HL-60 (cell line): ENCODE measurements at regions not wholly inside any gene's neighbourhood (a gene's known extent, or its start where the extent isn't known, plus 50 kb on each side); places are given as distances from the start of the nearest gene placed in this dataset.

ENCODE experiments used
- DNase-seq, 2 experiments: peaks; one replicate each; pipeline ENCODE4 v3.0.0-alpha.2; 2010 to 2020; ENCODE audit warnings: low read depth in 1 of 2, low spot score in 1 of 2
- H3K27ac ChIP-seq: fragments of 250-450 bp; sonication (Bioruptor Pico); replicated peaks from 2 replicates; pipeline ENCODE4 v1.5.1; 2020; ENCODE audit warnings: mild to moderate bottlenecking, moderate library complexity
- H3K27me3 ChIP-seq: fragments of 250-450 bp; sonication (Bioruptor Pico); 2 replicates; pipeline ENCODE4 v1.5.1; 2021; ENCODE audit warnings: mild to moderate bottlenecking, moderate library complexity; ENCODE audit not compliant: insufficient read depth, poor library complexity, severe bottlenecking
- H3K4me3 ChIP-seq: replicated peaks from 2 replicates; pipeline ENCODE4 v1.5.1; 2011; ENCODE audit warnings: mild to moderate bottlenecking, control low read depth, low read length; ENCODE audit not compliant: insufficient read depth
- CTCF ChIP-seq: IDR thresholded peaks from one replicate; pipeline ENCODE4 v1.5.1; 2011; ENCODE audit warnings: low read length, control low read depth, inconsistent platforms; ENCODE audit not compliant: insufficient read depth
- GABPA ChIP-seq: IDR thresholded peaks from 2 replicates; pipeline ENCODE4 v1.6.1; 2012; ENCODE audit warnings: low read depth
- POLR2AphosphoS5 ChIP-seq: IDR thresholded peaks from 2 replicates; pipeline ENCODE4 v1.6.1; 2012; ENCODE audit warnings: low read depth
- REST ChIP-seq: IDR thresholded peaks from 2 replicates; pipeline ENCODE4 v1.6.1; 2012; ENCODE audit warnings: low read depth; ENCODE audit not compliant: insufficient replicate concordance
- SPI1 ChIP-seq: IDR thresholded peaks from 2 replicates; pipeline ENCODE4 v1.6.1; 2012; ENCODE audit warnings: low read depth, mild to moderate bottlenecking, borderline replicate concordance

DNA sequence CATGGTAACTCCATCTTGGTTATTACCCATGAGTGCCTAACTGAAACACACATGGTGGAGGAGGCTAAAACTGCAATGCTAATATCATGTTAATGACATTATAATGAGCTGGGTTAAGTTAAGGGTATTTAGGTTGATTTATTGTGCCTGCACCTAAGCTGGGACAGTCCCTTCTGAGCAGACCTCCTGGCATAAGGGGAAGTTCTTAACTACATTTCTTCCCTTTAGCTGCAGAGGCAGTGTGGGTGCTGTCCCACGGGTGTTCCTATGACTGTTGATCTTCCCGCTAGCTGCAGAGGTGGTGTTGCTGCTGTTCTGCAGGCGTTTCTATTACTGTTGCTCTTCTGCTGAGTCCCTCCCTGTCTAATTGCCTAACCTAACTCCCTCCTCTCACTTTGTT lies 183.9 kb downstream of the LURAP1L start:
- H3K27me3 ChIP-seq: no peaks in the 10 kb centered on the region
- H3K4me3 ChIP-seq: no peak overlapping the region
- DNase-seq: no peak
- H3K27ac ChIP-seq: no peak overlapping the region
- no peak for TF ChIP-seq GABPA
- TF ChIP-seq SPI1: no peak
- no peak for TF ChIP-seq POLR2AphosphoS5

DNA sequence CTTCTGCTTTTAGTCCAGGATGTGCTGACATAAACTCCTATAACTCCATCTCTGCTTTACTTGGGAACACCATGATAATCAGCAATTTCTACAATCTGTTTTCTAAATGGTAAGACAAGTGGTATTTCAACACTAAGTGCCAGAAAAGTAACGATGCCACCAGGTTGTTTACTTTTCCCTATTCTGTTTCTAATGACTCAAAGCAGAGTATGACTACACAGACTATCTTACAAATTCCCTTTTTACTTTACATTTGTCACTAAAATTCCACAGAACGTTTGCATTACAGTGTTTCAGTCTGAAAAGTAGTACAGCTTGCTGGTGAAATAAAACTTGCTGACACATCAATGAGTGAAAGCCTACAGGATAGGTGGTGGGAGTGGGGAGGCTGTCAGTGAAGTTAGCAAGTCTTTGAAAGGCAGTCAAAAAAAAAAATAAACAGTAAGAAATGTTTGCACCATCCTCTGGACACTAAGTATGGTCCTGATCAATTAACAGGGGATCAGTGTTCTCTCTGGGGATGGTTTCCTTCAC lies 186.5 kb downstream of the LURAP1L start:
- Histone ChIP-seq H3K4me3 (no peak overlapping the region), H3K27ac (no peak overlapping the region), H3K27me3 (no peaks in the 10 kb centered on the region)
- TF ChIP-seq SPI1 (no peak), CTCF (no peak), GABPA (no peak), POLR2AphosphoS5 (no peak), REST (no peak)
- DNase-seq: no peak

GRCh38 chr9:12963537-12963936 lies 188.7 kb downstream of the LURAP1L start:
- H3K4me3 ChIP-seq: no peak overlapping the region
- no peak overlapping the region for H3K27ac ChIP-seq
- H3K27me3 ChIP-seq: no peaks in the 10 kb centered on the region
- no peak for DNase-seq
- TF ChIP-seq GABPA (no peak), SPI1 (no peak), POLR2AphosphoS5 (no peak), CTCF (no peak), REST (no peak)

DNA sequence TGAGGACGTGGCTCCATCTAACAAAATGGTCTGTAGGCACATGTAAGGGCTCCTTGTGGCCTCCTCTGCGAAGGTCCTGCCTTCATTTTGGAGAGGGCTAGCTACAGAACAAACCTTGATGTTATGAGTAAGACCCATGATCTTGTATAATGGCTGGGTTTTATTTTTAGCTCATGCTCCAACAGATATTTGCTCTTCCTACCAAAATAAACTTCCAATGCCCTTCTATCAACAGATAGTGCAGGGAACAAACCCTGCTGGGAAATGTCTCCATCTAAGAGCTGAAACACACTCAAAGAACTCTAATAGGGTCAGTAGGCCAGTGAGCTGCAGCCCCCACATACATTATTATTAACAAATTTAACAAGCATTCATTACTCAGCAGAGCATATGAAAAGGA lies 189.5 kb downstream of the LURAP1L start:
- no peak for TF ChIP-seq CTCF

More for the DNA sequence above, 189.5 kb downstream of the LURAP1L start:
- no peak for DNase-seq
- Histone ChIP-seq H3K27me3 (no peaks in the 10 kb centered on the region), H3K4me3 (no peak overlapping the region), H3K27ac (no peak overlapping the region)
